Stomach (tissue), 8 donors: ENCODE measurements at regions not wholly inside any gene's neighbourhood (a gene's known extent, or its start where the extent isn't known, plus 50 kb on each side); places are given as distances from the start of the nearest gene placed in this dataset.
"Not testable (repeated sequence)": the region's sequence is repeated elsewhere in the genome, so short reads cannot be mapped to it uniquely, and the experiment has no call there.

Experiments
- DNase-seq, 2 donors: peaks; one replicate each; pipeline versions ENCODE4 v3.0.0 to v3.0.0-alpha.2; 2013 to 2019
- H3K27ac ChIP-seq, 5 donors: fragments of 200-600 bp in 4 of 5; sonication (generic) in 4 of 5; one replicate each; pipeline ENCODE4 v1.5.1; 2013 to 2019; ENCODE audit warnings: mild to moderate bottlenecking in 1 of 5, moderate library complexity in 1 of 5
- H3K27me3 ChIP-seq, 3 donors: fragments of 200-600 bp; sonication (generic); one replicate each; pipeline ENCODE4 v1.5.1; 2017 to 2019; ENCODE audit warnings: mixed run types in 1 of 3
- H3K36me3 ChIP-seq, 4 donors: fragments of 200-600 bp; sonication (generic); 1 replicate in 3 of 4; 2 replicates in 1 of 4; pipeline ENCODE4 v1.5.1; 2016 to 2019
- H3K4me1 ChIP-seq, 4 donors: fragments of 200-600 bp; sonication (generic); one replicate each; pipeline ENCODE4 v1.5.1; 2016 to 2019
- H3K4me3 ChIP-seq, 4 donors: fragments of 200-600 bp; sonication (generic) in 3 of 4; one replicate each; pipeline ENCODE4 v1.5.1; 2016 to 2019; ENCODE audit warnings: mild to moderate bottlenecking in 1 of 4
- H3K9me3 ChIP-seq, 4 donors: fragments of 200-600 bp; sonication (generic); one replicate each; pipeline ENCODE4 v1.5.1; 2016 to 2019
- EP300 ChIP-seq: sonication (generic); formaldehyde crosslinking; IDR thresholded peaks from one replicate; pipeline ENCODE4 v1.6.1; 2017; ENCODE audit warnings: antibody characterized with exemption
- POLR2A ChIP-seq, 4 donors: fragments of 450-650 bp; IDR thresholded peaks; one replicate each; pipeline ENCODE4 v1.6.1; 2016; ENCODE audit warnings: antibody characterized with exemption in 4 of 4, control low read depth in 2 of 4, mild to moderate bottlenecking in 1 of 4, moderate library complexity in 1 of 4
- POLR2AphosphoS5 ChIP-seq, 3 donors: sonication (generic); formaldehyde crosslinking; IDR thresholded peaks; one replicate each; pipeline ENCODE4 v1.6.1; 2016; ENCODE audit warnings: antibody characterized with exemption in 3 of 3
- WGBS, 5 donors: extraction: QIAGEN DNeasy Blood & Tissue Kit in 3 of 5; methylation state at CpG; one replicate each; pipeline versions ENCODE4 v1.1.5 to v1.1.7; 2013 to 2018; 5-methylcytosine and 5-hydroxymethylcytosine counted together
- intact Hi-C: fragments of 100-400 bp; cut with DNase I; formaldehyde crosslinking; loops from one replicate; pipeline ENCODE4 v1.15.1; 2023; ENCODE audit warnings: low total_unique reads
- TF ChIP-seq, protein P1 (sequence below), 7 experiments: fragments of 450-650 bp in 4 of 7; fragments of 200-600 bp in 3 of 7; sonication (generic) in 3 of 7; IDR thresholded peaks; one replicate each; pipeline ENCODE4 v1.5.1; 2016 to 2019; ENCODE audit warnings: antibody characterized with exemption in 7 of 7, control low read depth in 2 of 7, mild to moderate bottlenecking in 1 of 7
- donor health status: healthy with polysubstance abuse.
- donor health status: Bipolar disorder and iron deficiency.
- donor health status: healthy.

DNA sequence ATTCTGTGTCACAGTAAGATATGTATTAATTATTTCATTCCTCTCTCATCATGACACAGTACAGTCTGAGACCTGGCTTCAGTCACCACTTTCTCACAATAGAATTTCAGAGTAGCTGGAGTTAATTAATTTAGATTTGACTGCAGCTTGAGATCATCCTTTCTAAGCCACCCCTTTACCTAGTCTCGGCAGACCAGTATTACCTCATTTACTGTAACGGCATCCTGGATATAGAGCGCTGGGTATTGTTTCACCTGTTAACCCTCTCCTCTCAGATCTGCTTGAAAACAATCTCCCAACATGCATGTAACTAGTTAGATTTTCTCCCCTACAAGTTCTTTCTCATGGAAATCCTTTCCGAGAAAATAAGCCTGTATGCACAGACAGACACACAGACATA is 1057.5 kb downstream of the GATA3 start:
- H3K4me3 ChIP-seq, result no peak overlapping the region
- intact Hi-C loops, result no loop called here
- 15 to 32% (median 24%) methylated on average over 4 of the region's 4 CpGs for WGBS, 5 donors
- TF ChIP-seq, protein P1, sequence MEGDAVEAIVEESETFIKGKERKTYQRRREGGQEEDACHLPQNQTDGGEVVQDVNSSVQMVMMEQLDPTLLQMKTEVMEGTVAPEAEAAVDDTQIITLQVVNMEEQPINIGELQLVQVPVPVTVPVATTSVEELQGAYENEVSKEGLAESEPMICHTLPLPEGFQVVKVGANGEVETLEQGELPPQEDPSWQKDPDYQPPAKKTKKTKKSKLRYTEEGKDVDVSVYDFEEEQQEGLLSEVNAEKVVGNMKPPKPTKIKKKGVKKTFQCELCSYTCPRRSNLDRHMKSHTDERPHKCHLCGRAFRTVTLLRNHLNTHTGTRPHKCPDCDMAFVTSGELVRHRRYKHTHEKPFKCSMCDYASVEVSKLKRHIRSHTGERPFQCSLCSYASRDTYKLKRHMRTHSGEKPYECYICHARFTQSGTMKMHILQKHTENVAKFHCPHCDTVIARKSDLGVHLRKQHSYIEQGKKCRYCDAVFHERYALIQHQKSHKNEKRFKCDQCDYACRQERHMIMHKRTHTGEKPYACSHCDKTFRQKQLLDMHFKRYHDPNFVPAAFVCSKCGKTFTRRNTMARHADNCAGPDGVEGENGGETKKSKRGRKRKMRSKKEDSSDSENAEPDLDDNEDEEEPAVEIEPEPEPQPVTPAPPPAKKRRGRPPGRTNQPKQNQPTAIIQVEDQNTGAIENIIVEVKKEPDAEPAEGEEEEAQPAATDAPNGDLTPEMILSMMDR (IDR thresholded peaks at IDR 0.05), result no peak
- no peak for TF ChIP-seq POLR2AphosphoS5 (IDR thresholded peaks at IDR 0.05)
- no peaks in the 10 kb centered on the region for H3K9me3 ChIP-seq
- H3K4me1 ChIP-seq, result no peaks in the 10 kb centered on the region
- H3K36me3 ChIP-seq, result no peaks in the 10 kb centered on the region
- H3K27ac ChIP-seq, result no peak overlapping the region
- DNase-seq, result no peak
- no peaks in the 10 kb centered on the region for H3K27me3 ChIP-seq

DNA sequence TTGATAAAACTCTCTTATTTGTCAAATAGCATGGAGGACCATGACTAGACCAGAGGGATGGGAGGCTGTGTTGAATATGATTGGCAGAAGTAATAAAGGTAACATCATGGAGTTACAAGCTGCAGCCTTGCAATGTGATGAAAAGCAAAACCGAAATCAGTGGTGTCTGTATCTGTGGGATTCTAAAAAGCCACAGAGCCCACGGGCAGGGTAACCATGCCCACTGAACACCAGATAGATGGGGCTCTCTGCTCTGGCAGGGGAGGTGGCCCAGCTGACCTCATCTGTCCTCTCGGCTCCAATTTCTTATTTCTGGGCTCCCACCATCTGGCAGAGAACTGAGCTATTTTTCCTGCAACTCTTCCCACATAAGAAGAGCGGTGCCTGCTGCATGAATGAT is 1072.2 kb downstream of the GATA3 start:
- 66 to 76% (median 69%) methylated on average over 4 of the region's 4 CpGs for WGBS, 5 donors
- intact Hi-C loops, result no loop called here

DNA sequence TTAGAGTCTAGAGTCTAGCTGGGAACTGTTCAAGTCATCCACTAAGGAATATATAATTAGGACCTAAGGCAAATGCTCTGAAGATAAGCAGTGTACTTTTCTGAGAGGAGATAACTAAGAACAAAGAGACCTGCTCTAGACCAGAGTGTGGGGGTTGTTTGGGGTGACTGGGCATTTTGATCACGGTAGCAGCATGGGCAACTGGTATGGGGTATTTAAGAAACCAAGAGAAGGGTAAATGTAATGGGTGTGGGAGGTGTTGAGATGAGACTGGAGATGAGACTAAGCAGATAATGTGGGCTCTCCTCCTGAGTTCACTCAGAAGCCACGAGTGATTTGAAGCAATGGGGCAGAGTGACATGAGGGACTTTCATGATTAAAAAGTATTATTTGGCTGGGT is 1082.9 kb downstream of the GATA3 start:
- no peak overlapping the region for H3K27ac ChIP-seq
- H3K27me3 ChIP-seq, result no peaks in the 10 kb centered on the region
- no peaks in the 10 kb centered on the region for H3K4me1 ChIP-seq
- TF ChIP-seq, protein P1 (IDR thresholded peaks at IDR 0.05), result no peak
- TF ChIP-seq POLR2A (IDR thresholded peaks at IDR 0.05), result no peak
- TF ChIP-seq EP300, result no peak
- no peak for TF ChIP-seq POLR2AphosphoS5 (IDR thresholded peaks at IDR 0.05)
- intact Hi-C loops, result no loop called here
- no peaks in the 10 kb centered on the region for H3K36me3 ChIP-seq
- no peak for DNase-seq
- WGBS, 5 donors, result 24 to 49% (median 41%) methylated on average over 2 of the region's 2 CpGs
- H3K4me3 ChIP-seq, result no peak overlapping the region
- H3K9me3 ChIP-seq, result no peaks in the 10 kb centered on the region

More for the DNA sequence above, 1072.2 kb downstream of the GATA3 start:
- Histone ChIP-seq H3K27ac (no peak overlapping the region), H3K27me3 (no peaks in the 10 kb centered on the region), H3K9me3 (no peaks in the 10 kb centered on the region), H3K4me3 (no peak overlapping the region), H3K4me1 (no peaks in the 10 kb centered on the region), H3K36me3 (no peaks in the 10 kb centered on the region)
- DNase-seq, result no peak
- TF ChIP-seq, protein P1 (IDR thresholded peaks at IDR 0.05), result no peak
- TF ChIP-seq POLR2AphosphoS5 (IDR thresholded peaks at IDR 0.05), result no peak
- no peak for TF ChIP-seq EP300
- TF ChIP-seq POLR2A (IDR thresholded peaks at IDR 0.05), result no peak

DNA sequence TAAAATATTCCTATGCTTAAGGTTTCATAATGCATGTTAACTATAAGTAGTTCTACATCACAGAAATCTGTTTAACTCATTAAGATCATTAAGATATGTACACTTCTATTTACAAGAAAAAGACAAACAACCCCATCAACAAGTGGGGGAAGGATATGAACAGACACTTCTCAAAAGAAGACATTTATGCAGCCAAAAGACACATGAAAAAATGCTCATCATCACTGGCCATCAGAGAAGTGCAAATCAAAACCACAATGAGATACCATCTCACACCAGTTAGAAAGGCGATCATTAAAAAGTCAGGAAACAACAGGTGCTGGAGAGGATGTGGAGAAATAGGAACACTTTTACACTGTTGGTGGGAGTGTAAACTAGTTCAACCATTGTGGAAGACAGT is 1084.3 kb downstream of the GATA3 start:
- intact Hi-C loops, H3K36me3 ChIP-seq: not testable (repeated sequence)
- WGBS, 5 donors, result 89 to 100% (median 94%) methylated on average over 1 of the region's 1 CpG

DNA sequence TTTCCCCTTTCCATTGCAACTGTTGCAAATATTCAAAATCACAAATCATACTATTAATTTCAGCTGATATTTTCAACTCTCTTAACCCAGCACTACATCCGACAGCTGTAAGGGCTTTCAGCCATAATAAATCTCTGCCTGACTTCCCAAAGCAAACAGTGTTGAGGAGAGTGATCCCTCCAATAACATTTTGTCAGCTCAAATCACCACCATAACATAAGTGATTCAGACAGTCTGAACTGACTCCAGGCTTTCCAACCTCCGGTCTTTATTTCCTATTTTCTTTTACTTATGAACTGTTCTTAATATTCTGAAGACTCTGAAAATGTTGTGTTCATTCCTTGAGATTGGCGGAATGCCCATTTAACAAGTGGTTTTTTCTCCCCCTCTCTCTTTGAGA is 1085.9 kb downstream of the GATA3 start:
- Histone ChIP-seq H3K9me3 (no peaks in the 10 kb centered on the region), H3K27me3 (no peaks in the 10 kb centered on the region), H3K4me1 (no peaks in the 10 kb centered on the region), H3K4me3 (no peak overlapping the region), H3K36me3 (no peaks in the 10 kb centered on the region), H3K27ac (no peak overlapping the region)
- DNase-seq, result peak in 1 of 2 donors; percentile 28
- WGBS, 5 donors, result 30 to 46% (median 38%) methylated on average over 3 of the region's 3 CpGs
- TF ChIP-seq POLR2A (IDR thresholded peaks at IDR 0.05) (no peak), EP300 (no peak), POLR2AphosphoS5 (IDR thresholded peaks at IDR 0.05) (no peak)
- TF ChIP-seq, protein P1 (IDR thresholded peaks at IDR 0.05), result no peak
- intact Hi-C loops, result no loop called here

More for the DNA sequence above, 1084.3 kb downstream of the GATA3 start:
- DNase-seq, H3K4me1 ChIP-seq, H3K27ac ChIP-seq, H3K27me3 ChIP-seq, H3K4me3 ChIP-seq, H3K9me3 ChIP-seq: not testable (repeated sequence)
